WTC11 (cell line): ENCODE measurements at regions not wholly inside any gene's neighbourhood (a gene's known extent, or its start where the extent isn't known, plus 50 kb on each side); places are given as distances from the start of the nearest gene placed in this dataset.

Experiments
- ATAC-seq: fragments of 200-7000 bp; cut with Tn5 transposase; 2 replicates; pipeline ENCODE4 v1.10.0; 2021; ENCODE audit warnings: mild to moderate bottlenecking, moderate library complexity
- CTCF ChIA-PET: fragments of 300-600 bp; sonication (Branson Sonifier 250); formaldehyde crosslinking; loops from one replicate; lab custom pipeline; 2021; ENCODE audit warnings: antibody characterized with exemption; lab: Charles Lee
- POLR2A ChIA-PET: fragments of 350-600 bp; sonication (Branson Sonifier 250); formaldehyde crosslinking; loops from one replicate; lab custom pipeline; 2021; ENCODE audit warnings: antibody characterized with exemption; lab: Charles Lee
- DNase-seq: peaks from one replicate; pipeline ENCODE4 v3.0.0; 2021; ENCODE audit warnings: low spot score
- H3K27ac Mint-ChIP-seq: 2 replicates; pipeline ENCODE4 v1.8.0; 2021; ENCODE audit warnings: mixed read lengths
- H3K27me3 Mint-ChIP-seq: 2 replicates; pipeline ENCODE4 v1.8.0; 2021; ENCODE audit warnings: low read depth, mild to moderate bottlenecking, moderate library complexity, mixed read lengths
- H3K36me3 Mint-ChIP-seq: 2 replicates; pipeline ENCODE4 v1.8.0; 2021; ENCODE audit warnings: mixed read lengths
- H3K4me1 Mint-ChIP-seq: 2 replicates; pipeline ENCODE4 v1.8.0; 2022; ENCODE audit warnings: mixed read lengths
- H3K4me3 Mint-ChIP-seq: 2 replicates; pipeline ENCODE4 v1.8.0; 2021; ENCODE audit warnings: mild to moderate bottlenecking, moderate library complexity, mixed read lengths
- H3K9me3 Mint-ChIP-seq: 2 replicates; pipeline ENCODE4 v1.8.0; 2021; ENCODE audit warnings: mixed read lengths
- AFF4 ChIP-seq: sonication (generic); formaldehyde crosslinking; IDR thresholded peaks from 2 replicates; pipeline ENCODE4 v1.8.1; 2023; ENCODE audit warnings: mild to moderate bottlenecking, missing genetic modification reagents, borderline replicate concordance
- ARID4B ChIP-seq: sonication (generic); formaldehyde crosslinking; IDR thresholded peaks from 2 replicates; pipeline ENCODE4 v1.8.0; 2023; ENCODE audit warnings: missing genetic modification reagents, mild to moderate bottlenecking, borderline replicate concordance
- CREM ChIP-seq: sonication (generic); formaldehyde crosslinking; IDR thresholded peaks from 2 replicates; pipeline ENCODE4 v1.8.1; 2022; ENCODE audit warnings: mild to moderate bottlenecking, missing genetic modification reagents, moderate library complexity
- EMX1 ChIP-seq: fragments of 250-450 bp; sonication (Bioruptor Pico); IDR thresholded peaks from 2 replicates; pipeline ENCODE4 v1.8.0; 2021; ENCODE audit warnings: mild to moderate bottlenecking
- NFATC4 ChIP-seq: fragments of 250-450 bp; sonication (Bioruptor Pico); IDR thresholded peaks from 2 replicates; pipeline ENCODE4 v1.9.0; 2021; ENCODE audit warnings: mild to moderate bottlenecking
- NFE2L1 ChIP-seq: sonication (generic); formaldehyde crosslinking; IDR thresholded peaks from 2 replicates; pipeline ENCODE4 v1.8.1; 2023; ENCODE audit warnings: missing genetic modification reagents
- NR2C2 ChIP-seq: sonication (generic); formaldehyde crosslinking; IDR thresholded peaks from 2 replicates; pipeline ENCODE4 v1.8.0; 2022; ENCODE audit warnings: mild to moderate bottlenecking, missing genetic modification reagents
- RELA ChIP-seq: sonication (generic); formaldehyde crosslinking; IDR thresholded peaks from 2 replicates; pipeline ENCODE4 v1.8.1; 2022; ENCODE audit warnings: missing genetic modification reagents, mild to moderate bottlenecking, borderline replicate concordance
- TEAD1 ChIP-seq: sonication (generic); formaldehyde crosslinking; IDR thresholded peaks from 2 replicates; pipeline ENCODE4 v1.8.0; 2022; ENCODE audit warnings: mild to moderate bottlenecking, missing genetic modification reagents
- TP53 ChIP-seq: sonication (generic); formaldehyde crosslinking; IDR thresholded peaks from 2 replicates; pipeline ENCODE4 v1.8.1; 2023; ENCODE audit warnings: mild to moderate bottlenecking, missing genetic modification reagents
- USF1 ChIP-seq: sonication (generic); formaldehyde crosslinking; IDR thresholded peaks from 2 replicates; pipeline ENCODE4 v1.8.0; 2022; ENCODE audit warnings: mild to moderate bottlenecking, missing genetic modification reagents
- ZMAT4 ChIP-seq: fragments of 250-450 bp; sonication (Bioruptor Pico); IDR thresholded peaks from 2 replicates; pipeline ENCODE4 v1.9.0; 2021; ENCODE audit warnings: mild to moderate bottlenecking

GRCh38 chr1:30135698-30136097 is 587.7 kb downstream of the MATN1 start:
- ChIA-PET CTCF (no interaction called here), POLR2A (no interaction called here)
- Mint-ChIP-seq H3K27ac (no peak overlapping the region), H3K9me3 (peaks cover 30% of the 10 kb centered on the region), H3K4me3 (no peak overlapping the region), H3K4me1 (no peaks in the 10 kb centered on the region), H3K27me3 (peaks cover 4% of the 10 kb centered on the region), H3K36me3 (peaks cover 3% of the 10 kb centered on the region; the same call in 1 of the 2 replicates)
- TF ChIP-seq AFF4 (CRISPR knock-in tag) (no peak), USF1 (0 out of 2 replicates have a peak, but pooled peaks have one; percentile 44)
- DNase-seq (no peak), ATAC-seq (no peak)

- H3K4me1 Mint-ChIP-seq, result no peaks in the 10 kb centered on the region
- ATAC-seq (no peak), DNase-seq (no peak)
- ChIA-PET POLR2A (no interaction called here), CTCF (no interaction called here)
- H3K4me3 Mint-ChIP-seq, result no peak overlapping the region
- H3K36me3 Mint-ChIP-seq, result no peaks in the 10 kb centered on the region; the same call in 1 of the 2 replicates
- no peak for TF ChIP-seq NFATC4 (CRISPR knock-in tag)
- no peak for TF ChIP-seq EMX1 (CRISPR knock-in tag)
- no peak for TF ChIP-seq NFE2L1
- H3K9me3 Mint-ChIP-seq, result peaks cover 22% of the 10 kb centered on the region
- no peak overlapping the region for H3K27ac Mint-ChIP-seq
- peaks cover 4% of the 10 kb centered on the region for H3K27me3 Mint-ChIP-seq
Observed at GRCh38 chr1:30134466-30135217, 588.7 kb downstream of the MATN1 start.

GRCh38 chr1:30133414-30134055 is 589.9 kb downstream of the MATN1 start:
- H3K36me3 Mint-ChIP-seq, result no peaks in the 10 kb centered on the region; the same call in 1 of the 2 replicates
- peaks cover 17% of the 10 kb centered on the region for H3K9me3 Mint-ChIP-seq
- no peak overlapping the region for H3K27ac Mint-ChIP-seq
- ATAC-seq (no peak), DNase-seq (no peak)
- no peak overlapping the region for H3K4me3 Mint-ChIP-seq
- no peaks in the 10 kb centered on the region for H3K4me1 Mint-ChIP-seq
- no peak for TF ChIP-seq ZMAT4 (CRISPR knock-in tag)
- TF ChIP-seq NR2C2 (CRISPR knock-in tag), result no peak
- TF ChIP-seq TEAD1, result no peak
- TF ChIP-seq TP53 (CRISPR knock-in tag), result no peak
- no peak for TF ChIP-seq RELA (CRISPR knock-in tag)
- TF ChIP-seq CREM (CRISPR knock-in tag), result no peak
- no peak for TF ChIP-seq ARID4B
- ChIA-PET POLR2A (no interaction called here), CTCF (interaction anchor here (1.0 kb wide), 1 partner anchor 22 kb away, joined by 3 read pairs; no protein-coding TSS in a partner anchor)
- peaks cover 4% of the 10 kb centered on the region; the same call in 1 of the 2 replicates for H3K27me3 Mint-ChIP-seq
